Midbrain (tissue), 1 donor: ENCODE measurements at regions not wholly inside any gene's neighbourhood (a gene's known extent, or its start where the extent isn't known, plus 50 kb on each side); places are given as distances from the start of the nearest gene placed in this dataset.

Experiments
- DNase-seq: peaks from one replicate; lab custom pipeline; 2025; lab: John Stamatoyannopoulos, UW

GRCh38 chr5:14017904-14018303, 73.4 kb upstream of the DNAH5 start:
- no peak for DNase-seq

- DNase-seq, result no peak
Observed at GRCh38 chr5:14016549-14016948, 72.1 kb upstream of the DNAH5 start.

DNA sequence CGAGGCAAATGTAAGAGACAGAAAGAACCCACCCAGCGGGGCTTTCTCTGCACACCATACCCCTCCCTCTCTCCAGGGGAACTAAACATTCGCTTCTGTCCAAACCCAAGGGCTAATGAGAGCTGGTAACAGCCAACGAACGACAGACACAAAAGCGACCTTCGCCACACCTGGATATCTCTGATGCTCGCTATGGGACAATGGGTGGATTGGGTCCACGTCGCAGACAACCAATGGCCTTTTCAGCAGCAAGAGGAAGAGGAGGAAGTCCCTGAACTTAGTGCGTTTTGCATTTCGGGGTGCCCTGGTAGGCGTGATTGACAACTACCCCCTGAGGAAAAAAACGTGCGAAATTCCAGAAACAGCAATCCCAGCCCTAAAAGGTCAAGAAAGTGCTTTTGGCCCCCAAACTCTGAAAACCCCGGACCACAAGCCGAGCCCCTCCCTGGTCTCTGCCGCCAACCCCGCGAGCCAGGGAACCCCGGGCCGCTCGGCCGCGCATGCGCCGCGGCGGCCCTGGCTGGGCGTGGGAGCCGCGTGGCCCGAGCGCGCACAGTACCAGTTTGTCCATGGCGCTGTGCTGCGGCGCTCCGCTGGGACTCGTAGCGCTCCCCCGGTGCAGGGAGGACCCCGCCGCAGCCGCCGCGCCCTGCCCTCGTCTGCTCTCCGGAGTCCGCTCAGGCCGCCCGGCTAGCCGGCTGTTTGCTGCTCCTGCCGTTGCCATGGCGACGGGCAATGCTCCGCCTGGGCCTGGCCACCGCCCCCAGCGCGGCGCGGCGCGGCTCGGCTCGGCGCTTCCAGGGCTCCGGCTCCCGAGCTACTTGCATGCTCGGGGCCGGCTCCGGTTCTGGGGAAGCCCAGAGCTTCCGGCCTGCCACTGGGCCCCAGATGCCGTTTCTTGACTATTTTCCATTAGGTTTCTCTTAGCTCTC, 66.9 kb upstream of the DNAH5 start:
- DNase-seq, result peak; percentile 74

GRCh38 chr5:14009575-14009974, 65.1 kb upstream of the DNAH5 start:
- DNase-seq, result no peak

GRCh38 chr5:14008819-14009311, 64.4 kb upstream of the DNAH5 start:
- no peak for DNase-seq

DNA sequence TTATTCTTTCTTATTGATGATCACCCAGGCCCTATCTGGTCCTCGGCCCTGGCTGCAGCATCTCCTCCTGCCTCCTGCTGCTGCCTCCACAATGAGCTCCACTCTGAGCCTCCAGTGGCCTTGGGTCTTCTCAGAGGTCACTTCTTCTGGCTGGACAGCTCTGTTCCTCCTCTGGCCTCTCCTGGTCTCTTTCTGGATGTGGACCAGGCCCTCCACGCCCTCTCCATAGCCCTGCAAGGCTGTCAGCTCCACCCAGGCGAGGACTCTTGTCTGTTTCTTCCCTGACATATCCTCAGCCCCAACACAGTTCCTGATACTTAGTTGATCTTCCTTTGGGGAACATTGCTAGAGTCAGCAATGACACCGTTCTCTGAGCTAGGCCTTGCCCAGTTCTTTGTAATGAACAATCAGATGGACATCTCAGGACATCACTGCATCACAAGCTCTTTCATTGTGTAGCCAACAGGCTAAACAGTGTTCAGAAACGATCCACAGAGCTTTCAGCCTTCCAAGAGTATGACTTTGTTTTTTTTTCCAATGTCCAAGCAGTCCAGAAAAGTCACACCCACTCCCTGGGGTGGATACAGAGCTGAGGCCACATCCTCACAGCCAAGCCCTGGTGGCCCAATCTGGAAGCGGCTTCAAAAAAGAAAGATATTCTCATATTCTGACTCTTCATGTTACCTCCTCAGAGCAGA, 62.5 kb upstream of the DNAH5 start:
- DNase-seq, result no peak

- no peak for DNase-seq
Observed at GRCh38 chr5:14004598-14005394, 60.3 kb upstream of the DNAH5 start.

DNA sequence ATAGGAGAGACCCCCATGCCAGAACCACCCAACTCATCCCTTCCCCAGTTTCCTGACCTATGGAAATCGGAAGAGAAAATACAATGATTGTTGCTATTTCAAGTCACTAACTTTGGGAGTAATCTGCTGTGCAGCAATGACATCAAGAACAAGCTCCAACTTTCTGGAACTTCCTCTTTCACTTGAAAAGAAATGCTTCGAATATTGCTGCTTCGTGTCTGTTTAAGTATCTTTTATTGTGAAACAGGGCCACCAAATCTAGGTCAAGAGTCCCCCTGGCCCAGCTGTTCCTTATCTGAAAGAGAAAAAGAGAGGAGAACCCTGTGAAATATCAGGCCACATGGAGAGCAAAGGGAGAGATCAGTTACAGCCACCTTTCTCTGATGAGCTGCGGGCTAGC, 59.4 kb upstream of the DNAH5 start:
- no peak for DNase-seq

GRCh38 chr5:14003513-14003912, 59.0 kb upstream of the DNAH5 start:
- no peak for DNase-seq

DNA sequence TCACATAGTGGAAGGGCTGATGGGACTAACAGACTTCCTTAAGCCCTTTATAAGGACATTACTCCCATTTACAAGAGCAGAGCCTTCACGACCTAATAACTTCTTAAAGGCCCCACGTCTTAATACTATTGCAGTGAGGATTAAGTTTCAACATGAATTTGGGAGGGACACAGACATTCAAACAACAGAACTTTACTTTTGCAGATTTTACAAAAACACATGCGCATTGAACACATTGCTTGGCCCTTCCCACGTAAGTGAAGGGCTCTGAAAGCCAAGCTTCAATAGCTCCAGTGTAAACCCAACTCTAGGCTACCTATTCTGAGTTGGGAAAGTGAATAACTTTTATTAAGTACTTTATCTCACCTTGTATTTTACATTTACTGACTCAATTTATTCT, 53.8 kb upstream of the DNAH5 start:
- DNase-seq, result no peak

DNA sequence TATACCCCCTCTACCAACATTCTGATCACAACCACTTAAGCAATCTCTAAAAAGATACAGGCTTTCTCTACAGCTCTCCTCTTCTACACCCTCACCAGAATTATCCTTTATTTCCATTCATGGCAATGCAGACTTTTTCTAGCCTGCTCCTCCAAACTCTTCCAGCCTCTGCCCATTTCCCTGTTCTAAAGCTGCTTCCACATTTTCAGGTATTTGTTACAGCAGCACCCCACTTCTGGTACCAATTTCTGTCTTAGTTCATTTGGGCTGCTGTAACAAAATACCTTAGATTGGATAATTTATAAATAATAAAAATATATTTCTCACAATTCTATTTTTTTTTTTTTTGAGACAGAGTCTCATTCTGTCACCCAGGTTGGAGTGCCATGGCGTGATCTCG, 53.0 kb upstream of the DNAH5 start:
- no peak for DNase-seq

DNA sequence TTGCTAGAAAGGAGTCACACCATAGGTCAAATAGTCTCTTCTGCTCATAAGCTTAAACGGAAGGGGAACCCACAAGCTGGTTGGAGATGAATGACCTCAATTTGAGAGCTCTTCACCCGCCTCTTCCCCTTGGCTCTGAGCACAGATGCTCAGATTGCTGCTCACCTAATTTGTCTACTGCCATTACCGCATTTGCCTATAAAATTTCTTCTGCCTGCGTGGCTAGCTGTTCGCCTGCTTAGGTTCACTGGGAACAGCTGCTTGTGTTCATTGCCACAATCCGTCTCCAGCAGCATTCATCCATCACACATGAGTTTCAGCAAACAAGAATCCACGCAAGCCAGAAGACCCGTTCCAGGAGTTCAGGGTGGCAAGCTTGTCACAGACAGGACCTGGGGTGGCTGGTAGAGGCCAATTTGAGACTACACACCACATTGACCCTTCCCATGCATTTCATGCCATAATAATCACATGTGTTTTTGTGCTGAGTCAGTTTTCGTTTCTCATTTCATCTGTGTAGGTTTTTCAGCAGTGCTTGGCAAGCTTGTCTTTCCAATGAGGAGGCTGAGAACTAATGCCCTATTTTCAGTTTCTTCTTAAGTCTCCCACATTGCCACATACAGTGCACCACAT, 50.2 kb upstream of the DNAH5 start:
- DNase-seq, result no peak
